Astrocyte of the cerebellum (primary cell): ENCODE measurements at regions not wholly inside any gene's neighbourhood (a gene's known extent, or its start where the extent isn't known, plus 50 kb on each side); places are given as distances from the start of the nearest gene placed in this dataset.

ENCODE experiments used
- DNase-seq: peaks from one replicate; pipeline ENCODE4 v3.0.0-alpha.2; 2011; ENCODE audit warnings: low read depth
- H3K4me3 ChIP-seq: 2 replicates; pipeline ENCODE4 v1.5.1; 2011; ENCODE audit warnings: mild to moderate bottlenecking, low read depth, low read length, moderate library complexity
- CTCF ChIP-seq: IDR thresholded peaks from 2 replicates; pipeline ENCODE4 v1.5.1; 2012; ENCODE audit warnings: low read length, low read depth, moderate library complexity, mild to moderate bottlenecking; ENCODE audit errors: missing control alignments
- in situ Hi-C: cut with HindIII; loops from 2 replicates; pipeline ENCODE4 v1.10.0; 2017; ENCODE audit warnings: low sequenced_read_pairs

DNA sequence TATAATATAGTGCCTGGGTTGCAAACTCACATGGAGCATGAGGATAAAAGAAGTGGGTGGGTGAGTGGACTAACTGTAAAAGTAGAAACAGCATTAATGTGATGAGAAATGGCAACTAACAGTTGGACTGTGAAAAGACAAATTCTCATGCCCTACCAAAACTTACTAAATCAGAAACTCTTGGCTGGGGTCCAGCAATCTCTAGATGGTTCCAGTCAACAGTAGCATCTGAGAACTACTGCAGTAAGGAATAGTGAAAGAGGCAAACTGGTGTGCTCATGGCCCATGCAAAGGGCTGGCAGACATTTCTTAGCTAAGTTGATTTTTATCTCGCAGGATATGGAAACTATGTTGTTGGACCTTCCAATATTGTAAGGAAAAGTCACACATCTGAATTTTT, 150.3 kb downstream of the PIK3R1 start:
- no peak for TF ChIP-seq CTCF
- in situ Hi-C loops = no loop called here
- no peak overlapping the region for H3K4me3 ChIP-seq
- no peak for DNase-seq

DNA sequence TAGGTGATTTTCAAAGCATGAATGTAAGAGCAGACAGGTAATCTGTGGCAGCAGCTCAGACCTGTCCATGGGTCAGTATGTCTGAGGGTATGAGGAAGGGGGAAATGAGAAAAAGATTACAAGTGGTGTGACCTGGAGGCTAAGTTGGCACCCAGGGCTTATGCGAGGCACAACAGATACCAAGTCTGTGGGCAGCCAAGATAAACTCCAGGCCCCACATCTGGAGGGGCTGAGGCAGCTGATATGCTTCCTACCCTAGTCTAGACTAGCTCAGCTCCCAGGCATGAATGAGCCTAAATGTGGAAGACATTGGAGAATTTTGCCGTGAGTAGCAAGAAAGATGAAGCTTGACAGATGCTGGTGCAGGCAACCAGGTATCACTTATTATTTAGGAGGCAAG, 151.7 kb downstream of the PIK3R1 start:
- TF ChIP-seq CTCF = no peak
- no peak for DNase-seq
- in situ Hi-C loops = no loop called here
- H3K4me3 ChIP-seq = no peak overlapping the region

DNA sequence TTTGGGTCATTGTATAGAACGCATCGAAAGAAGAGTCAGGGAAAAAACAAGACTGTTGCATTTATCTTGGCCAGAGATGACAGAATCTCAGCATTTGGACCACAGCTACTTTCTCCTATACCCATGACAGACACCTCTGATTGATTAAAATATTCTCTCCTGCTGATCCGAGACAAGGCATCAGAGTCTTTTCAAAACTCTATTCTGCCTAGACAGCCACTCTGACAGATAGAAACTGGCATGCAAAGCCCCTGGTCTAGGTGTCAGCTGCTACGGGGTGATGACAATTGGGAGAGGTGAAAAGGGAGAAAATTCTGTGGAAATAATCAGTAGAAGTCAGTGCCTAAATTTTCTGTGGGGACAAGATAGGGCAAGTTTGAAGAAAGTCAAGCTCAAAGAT, 152.2 kb downstream of the PIK3R1 start:
- in situ Hi-C loops = no loop called here
- no peak for TF ChIP-seq CTCF
- no peak for DNase-seq
- H3K4me3 ChIP-seq = no peak overlapping the region

- TF ChIP-seq CTCF = no peak
- in situ Hi-C loops = no loop called here
- no peak for DNase-seq
- H3K4me3 ChIP-seq = no peak overlapping the region
These were observed 152.9 kb downstream of the PIK3R1 start for GRCh38 chr5:68368311-68369022.

DNA sequence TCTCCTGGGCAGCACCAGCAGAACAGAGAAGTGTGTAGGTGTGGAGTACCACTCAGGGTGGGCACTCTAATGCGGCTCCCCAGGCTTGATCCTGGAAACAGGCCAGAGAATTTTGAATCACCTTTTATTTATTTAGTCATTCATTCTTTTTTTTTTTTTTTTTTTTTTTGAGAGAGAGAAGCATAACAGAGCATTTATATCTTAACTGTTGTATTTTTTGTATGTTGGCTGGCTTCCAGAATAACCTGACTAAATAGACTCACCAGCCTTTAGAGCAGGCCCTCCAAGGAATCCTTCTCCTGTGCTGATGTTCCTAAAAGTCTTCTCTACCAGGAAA, 153.4 kb downstream of the PIK3R1 start:
- no peak overlapping the region for H3K4me3 ChIP-seq
- TF ChIP-seq CTCF = no peak
- DNase-seq = no peak
- in situ Hi-C loops = no loop called here

DNA sequence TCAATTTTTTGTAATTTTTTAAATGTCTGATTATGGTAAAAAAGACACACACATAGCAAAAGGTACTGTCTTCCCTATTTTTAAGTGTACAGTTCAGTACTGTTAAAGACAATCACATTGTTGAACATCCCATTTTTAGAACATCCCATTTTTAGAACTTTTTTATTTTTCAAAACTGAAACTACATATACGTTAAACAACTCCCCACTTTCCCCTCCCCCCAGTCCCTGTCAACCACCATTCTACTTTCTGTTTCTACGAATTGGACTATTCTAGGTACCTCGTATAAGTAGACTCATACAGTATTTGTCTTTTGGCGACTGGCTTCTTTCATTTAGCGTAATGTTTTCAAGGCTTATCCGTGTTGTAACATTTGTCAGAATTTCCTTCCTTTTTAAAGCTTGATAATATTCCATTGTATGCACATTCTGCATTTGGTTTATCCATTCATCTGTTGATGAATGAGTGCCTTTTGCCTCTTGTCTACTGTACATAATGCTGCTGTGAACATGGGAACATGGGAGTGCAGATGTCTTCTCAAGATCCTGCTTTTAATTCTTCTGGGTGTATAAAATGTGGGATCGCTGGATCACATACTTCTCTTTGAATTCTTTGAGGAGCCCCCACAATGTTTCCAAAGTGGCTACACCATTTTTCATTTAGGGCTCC, 154.0 kb downstream of the PIK3R1 start:
- DNase-seq = no peak
- in situ Hi-C loops = no loop called here
- H3K4me3 ChIP-seq = no peak overlapping the region
- TF ChIP-seq CTCF = no peak
